H1 (cell line): ENCODE measurements at regions not wholly inside any gene's neighbourhood (a gene's known extent, or its start where the extent isn't known, plus 50 kb on each side); places are given as distances from the start of the nearest gene placed in this dataset.

Experiments used
- CTCF ChIA-PET: fragments of 300-600 bp; sonication (Branson Sonifier 250); formaldehyde crosslinking; loops from one replicate; lab custom pipeline; 2021; ENCODE audit not compliant: partially characterized antibody; lab: Charles Lee
- POLR2A ChIA-PET: fragments of 300-600 bp; sonication (Branson Sonifier 250); formaldehyde crosslinking; loops from one replicate; lab custom pipeline; 2021; ENCODE audit warnings: inconsistent platforms; ENCODE audit not compliant: partially characterized antibody; lab: Charles Lee
- DNase-seq, 2 experiments: peaks; one replicate each; pipeline versions ENCODE4 v3.0.0 to v3.0.0-alpha.2; 2010 to 2022; ENCODE audit warnings: low spot score in 2 of 2, low read depth in 1 of 2, mixed read lengths in 1 of 2
- FAIRE-seq: peaks from 2 replicates; lab custom pipeline; 2011; peaks lifted over from hg19 to GRCh38; lab: Jason Lieb, UNC
- H2AFZ ChIP-seq: 2 replicates; pipeline ENCODE4 v1.8.1; 2012; ENCODE audit warnings: low read length, inconsistent platforms
- H2AK5ac ChIP-seq: 2 replicates; pipeline ENCODE4 v1.6.1; 2013; ENCODE audit warnings: low read depth, low read length
- H2BK120ac ChIP-seq: replicated peaks from 2 replicates; pipeline ENCODE3; 2013; ENCODE audit warnings: low read depth, low read length, inconsistent platforms
- H2BK12ac ChIP-seq: 2 replicates; pipeline ENCODE4 v1.6.1; 2013; ENCODE audit warnings: low read depth, low read length
- H2BK15ac ChIP-seq: 2 replicates; pipeline ENCODE4 v1.6.1; 2013; ENCODE audit warnings: low read length
- H2BK20ac ChIP-seq: 2 replicates; pipeline ENCODE4 v1.6.1; 2013; ENCODE audit warnings: low read length
- H2BK5ac ChIP-seq: 2 replicates; pipeline ENCODE4 v1.6.1; 2013; ENCODE audit warnings: low read depth, low read length
- H3K14ac ChIP-seq: 2 replicates; pipeline ENCODE4 v1.6.1; 2013; ENCODE audit warnings: inconsistent platforms; ENCODE audit not compliant: insufficient read length
- H3K18ac ChIP-seq: 2 replicates; pipeline ENCODE4 v1.6.1; 2013; ENCODE audit warnings: low read length; ENCODE audit errors: extremely low read depth
- H3K23ac ChIP-seq: 2 replicates; pipeline ENCODE4 v1.6.1; 2013; ENCODE audit warnings: inconsistent platforms; ENCODE audit not compliant: insufficient read length
- H3K23me2 ChIP-seq: 2 replicates; pipeline ENCODE4 v1.6.1; 2013; ENCODE audit warnings: low read depth, low read length
- H3K27ac ChIP-seq: 2 replicates; pipeline ENCODE4 v1.6.1; 2011; ENCODE audit warnings: low read depth, low read length, inconsistent platforms
- H3K27me3 ChIP-seq, 4 experiments: replicated peaks in 1 of 4; 1 replicate in 1 of 4; 2 replicates in 3 of 4; pipeline versions ENCODE4 v1.6.1 to v1.8.1; 2011 to 2013; ENCODE audit warnings: low read length in 3 of 4, mild to moderate bottlenecking in 3 of 4, inconsistent platforms in 2 of 4, mixed read lengths in 2 of 4, moderate library complexity in 1 of 4; ENCODE audit not compliant: control insufficient read depth in 3 of 4, insufficient read depth in 3 of 4; ENCODE audit errors: extremely low read depth in 1 of 4
- H3K36me3 ChIP-seq, 4 experiments: 2 replicates each; pipeline versions ENCODE4 v1.6.1 to v1.8.1; 2011 to 2013; ENCODE audit warnings: mild to moderate bottlenecking in 4 of 4, low read length in 3 of 4, moderate library complexity in 2 of 4, control low read depth in 1 of 4, inconsistent platforms in 1 of 4; ENCODE audit not compliant: insufficient read depth in 4 of 4, control insufficient read depth in 2 of 4
- H3K4ac ChIP-seq: replicated peaks from 2 replicates; pipeline ENCODE3; 2013; ENCODE audit warnings: low read length, low read depth, mixed read lengths, inconsistent platforms; ENCODE audit not compliant: insufficient read length
- H3K4me1 ChIP-seq, 4 experiments: replicated peaks in 1 of 4; 1 replicate in 1 of 4; 2 replicates in 3 of 4; pipeline versions ENCODE4 v1.6.1 to v1.8.1; 2011 to 2013; ENCODE audit warnings: low read length in 3 of 4, inconsistent platforms in 2 of 4, mixed read lengths in 1 of 4; ENCODE audit not compliant: insufficient read depth in 4 of 4, control insufficient read depth in 3 of 4
- H3K4me2 ChIP-seq, 2 experiments: 2 replicates each; pipeline versions ENCODE4 v1.6.1 to v1.8.1; 2011 to 2013; ENCODE audit warnings: low read depth in 2 of 2, low read length in 2 of 2, control low read depth in 1 of 2, inconsistent platforms in 1 of 2, mild to moderate bottlenecking in 1 of 2; ENCODE audit not compliant: insufficient read depth in 1 of 2
- H3K4me3 ChIP-seq, 4 experiments: fragments of 200-600, 300-600 bp in 1 of 4; sonication (generic), shearing (Covaris generic), sonication (Bioruptor Twin) in 1 of 4; 2 replicates each; pipeline versions ENCODE4 v1.5.1 to v1.8.1; 2011 to 2016; ENCODE audit warnings: low read length in 4 of 4, low read depth in 3 of 4, control low read depth in 2 of 4, inconsistent platforms in 2 of 4, mild to moderate bottlenecking in 2 of 4, mixed read lengths in 1 of 4, moderate library complexity in 1 of 4; ENCODE audit not compliant: insufficient read depth in 2 of 4; ENCODE audit errors: extremely low read depth in 1 of 4
- H3K56ac ChIP-seq: replicated peaks from 2 replicates; pipeline ENCODE3; 2013; ENCODE audit warnings: low read depth, mild to moderate bottlenecking, mixed read lengths, low read length, inconsistent platforms; ENCODE audit not compliant: insufficient read length
- H3K79me1 ChIP-seq: 2 replicates; pipeline ENCODE4 v1.6.1; 2013; ENCODE audit warnings: low read depth, low read length, control low read depth
- H3K79me2 ChIP-seq, 2 experiments: 2 replicates each; pipeline versions ENCODE4 v1.6.1 to v1.8.1; 2012 to 2013; ENCODE audit warnings: low read length in 2 of 2, mild to moderate bottlenecking in 2 of 2, inconsistent platforms in 1 of 2; ENCODE audit not compliant: insufficient read depth in 2 of 2, control insufficient read depth in 1 of 2
- H3K9ac ChIP-seq, 4 experiments: replicated peaks in 1 of 4; 1 replicate in 1 of 4; 2 replicates in 3 of 4; pipeline versions ENCODE4 v1.6.1 to v1.8.1; 2011 to 2013; ENCODE audit warnings: low read depth in 3 of 4, low read length in 3 of 4, control low read depth in 2 of 4, mild to moderate bottlenecking in 2 of 4, moderate library complexity in 2 of 4, inconsistent platforms in 1 of 4; ENCODE audit errors: extremely low read depth in 1 of 4
- H3K9me3 ChIP-seq, 2 experiments: 2 replicates each; pipeline versions ENCODE4 v1.6.1 to v1.8.1; 2012 to 2013; ENCODE audit warnings: mild to moderate bottlenecking in 2 of 2, moderate library complexity in 2 of 2, control low read depth in 1 of 2, inconsistent platforms in 1 of 2, low read depth in 1 of 2, low read length in 1 of 2, mixed read lengths in 1 of 2; ENCODE audit not compliant: insufficient read depth in 2 of 2
- H4K20me1 ChIP-seq, 2 experiments: replicated peaks in 1 of 2; 2 replicates each; pipeline versions ENCODE3 to v1.8.1; 2011 to 2013; ENCODE audit warnings: inconsistent platforms in 2 of 2, low read length in 2 of 2, mild to moderate bottlenecking in 1 of 2; ENCODE audit not compliant: insufficient read depth in 2 of 2, control insufficient read depth in 1 of 2
- H4K5ac ChIP-seq: 2 replicates; pipeline ENCODE4 v1.6.1; 2013; ENCODE audit warnings: low read length, low read depth, mixed read lengths, inconsistent platforms; ENCODE audit not compliant: insufficient read length
- H4K8ac ChIP-seq: 2 replicates; pipeline ENCODE4 v1.8.0; 2013; ENCODE audit warnings: mild to moderate bottlenecking, moderate library complexity, low read length, inconsistent platforms; ENCODE audit not compliant: insufficient read depth; ENCODE audit errors: extremely low read depth
- H4K91ac ChIP-seq: replicated peaks from 2 replicates; pipeline ENCODE3; 2013; ENCODE audit warnings: low read length, mixed read lengths, inconsistent platforms; ENCODE audit not compliant: insufficient read length
- BACH1 ChIP-seq: IDR thresholded peaks from 2 replicates; pipeline ENCODE4 v1.6.1; 2012; ENCODE audit warnings: low read length, improper control_type of control experiment
- CBX5 ChIP-seq: fragments of 300-800, 300-1000 bp; sonication (generic); IDR thresholded peaks from 2 replicates; pipeline ENCODE4 v1.7.1; 2016; ENCODE audit warnings: antibody characterized with exemption, low read length, low read depth
- EGR1 ChIP-seq: IDR thresholded peaks from 2 replicates; pipeline ENCODE4 v1.6.1; 2011; ENCODE audit warnings: low read depth, low read length, borderline replicate concordance
- EP300 ChIP-seq, 2 experiments: IDR thresholded peaks; 1 replicate in 1 of 2; 2 replicates in 1 of 2; pipeline ENCODE4 v1.6.1; 2011 to 2012; ENCODE audit warnings: low read depth in 2 of 2, low read length in 2 of 2, mild to moderate bottlenecking in 2 of 2, borderline replicate concordance in 1 of 2, inconsistent platforms in 1 of 2, moderate library complexity in 1 of 2
- FOSL1 ChIP-seq: IDR thresholded peaks from 2 replicates; pipeline ENCODE4 v1.6.1; 2011; ENCODE audit warnings: mild to moderate bottlenecking, low read depth, low read length, moderate library complexity; ENCODE audit not compliant: insufficient read depth
- JUND ChIP-seq: IDR thresholded peaks from 2 replicates; pipeline ENCODE4 v1.6.1; 2011; ENCODE audit warnings: mild to moderate bottlenecking, improper control_type of control experiment, low read length
- MAFK ChIP-seq: IDR thresholded peaks from 2 replicates; pipeline ENCODE4 v1.6.1; 2012; ENCODE audit warnings: low read depth, mild to moderate bottlenecking, improper control_type of control experiment, low read length
- NANOG ChIP-seq: IDR thresholded peaks from 2 replicates; pipeline ENCODE4 v1.6.1; 2011; ENCODE audit warnings: low read length, low read depth, mild to moderate bottlenecking, inconsistent platforms; ENCODE audit not compliant: insufficient read depth, poor library complexity, severe bottlenecking
- POU5F1 ChIP-seq: IDR thresholded peaks from 2 replicates; pipeline ENCODE4 v1.6.1; 2011; ENCODE audit warnings: low read depth, mild to moderate bottlenecking, low read length, moderate library complexity
- SP1 ChIP-seq: IDR thresholded peaks from 2 replicates; pipeline ENCODE4 v1.6.1; 2011; ENCODE audit warnings: low read depth, low read length
- TBP ChIP-seq: IDR thresholded peaks from 2 replicates; pipeline ENCODE4 v1.6.1; 2011; ENCODE audit warnings: low read depth, low read length, improper control_type of control experiment
- TEAD4 ChIP-seq: IDR thresholded peaks from 2 replicates; pipeline ENCODE4 v1.6.1; 2012; ENCODE audit warnings: low read depth, low read length, inconsistent platforms, mixed read lengths
- YY1 ChIP-seq: IDR thresholded peaks from 2 replicates; pipeline ENCODE4 v1.6.1; 2011; ENCODE audit warnings: low read depth, mild to moderate bottlenecking, low read length
- ZNF274 ChIP-seq: IDR thresholded peaks from 2 replicates; pipeline ENCODE4 v1.7.0; 2012; ENCODE audit warnings: low read length, borderline replicate concordance; ENCODE audit errors: extremely low read depth
- WGBS, 2 experiments: shearing (Covaris generic) in 1 of 2; methylation state at CpG; one replicate each; pipeline versions ENCODE4 v1.1.6 to v1.1.7; 2013 to 2015; ENCODE audit warnings: low lambda C conversion rate in 2 of 2, mixed read lengths in 2 of 2, inconsistent platforms in 1 of 2, low coverage in 1 of 2, missing lambda C conversion rate in 1 of 2; ENCODE audit not compliant: insufficient replicate concordance in 2 of 2, insufficient coverage in 1 of 2, insufficient read length in 1 of 2; ENCODE audit errors: extremely low coverage in 1 of 2, missing lambda C conversion rate in 1 of 2; 5-methylcytosine and 5-hydroxymethylcytosine counted together

- POLR2A ChIA-PET = no interaction called here
- no peak overlapping the region for H2AFZ ChIP-seq
Measured at GRCh38 chr5:33372721-33373472, 67.9 kb upstream of the TARS1 start.

More at GRCh38 chr5:33372721-33373472, 67.9 kb upstream of the TARS1 start:
- DNase-seq = no peak
- H3K23me2 ChIP-seq = no peaks in the 10 kb centered on the region
- H3K4ac ChIP-seq = no peak overlapping the region
- H4K5ac ChIP-seq = no peak overlapping the region
- no peak overlapping the region for H2AK5ac ChIP-seq
- H2BK15ac ChIP-seq = no peak overlapping the region
- H3K4me2 ChIP-seq = no peak overlapping the region
- H4K91ac ChIP-seq = no peak overlapping the region
- no peak overlapping the region for H4K8ac ChIP-seq
- no peak overlapping the region for H2BK20ac ChIP-seq
- no peak for TF ChIP-seq JUND
- no peak for TF ChIP-seq BACH1
- TF ChIP-seq FOSL1 = no peak
- no peak for TF ChIP-seq EGR1
- TF ChIP-seq TBP = no peak
- no peak for TF ChIP-seq TEAD4
- no peak for TF ChIP-seq POU5F1
- no peak for TF ChIP-seq ZNF274
- TF ChIP-seq CBX5 = no peak
- no peak for TF ChIP-seq SP1
- no peak for TF ChIP-seq MAFK
- TF ChIP-seq EP300 (IDR thresholded peaks at IDR 0.05; ENCODE audit: borderline replicate concordance in 1 of 2, low read depth in 2 of 2, low read length in 2 of 2) = no peak
- TF ChIP-seq NANOG = no peak
- TF ChIP-seq YY1 = no peak
- no peak overlapping the region for H3K56ac ChIP-seq
- H3K4me1 ChIP-seq = no peaks in the 10 kb centered on the region
- no peaks in the 10 kb centered on the region for H3K27me3 ChIP-seq
- H3K36me3 ChIP-seq = no peaks in the 10 kb centered on the region
- CTCF ChIA-PET = no interaction called here
- H3K14ac ChIP-seq = no peak overlapping the region
- no peaks in the 10 kb centered on the region for H3K79me2 ChIP-seq
- H3K9ac ChIP-seq = no peak overlapping the region
- WGBS, 2 experiments = 90% methylated on average over 6 of the region's 6 CpGs; no CpG with 5 or more reads in 1 of the 2 experiments
- H3K23ac ChIP-seq = no peak overlapping the region
- H3K27ac ChIP-seq = no peak overlapping the region
- no peak overlapping the region for H3K4me3 ChIP-seq
- H3K79me1 ChIP-seq = no peaks in the 10 kb centered on the region
- no peak for FAIRE-seq
- H2BK120ac ChIP-seq = no peak overlapping the region
- H3K9me3 ChIP-seq = no peaks in the 10 kb centered on the region
- H2BK5ac ChIP-seq = no peak overlapping the region
- no peaks in the 10 kb centered on the region for H4K20me1 ChIP-seq
- H3K18ac ChIP-seq = no peak overlapping the region
- H2BK12ac ChIP-seq = no peak overlapping the region
